ENCODE measurements at regions not wholly inside any gene's neighbourhood (a gene's known extent, or its start where the extent isn't known, plus 50 kb on each side); places are given as distances from the start of the nearest gene placed in this dataset.
"Not testable (repeated sequence)": the region's sequence is repeated elsewhere in the genome, so short reads cannot be mapped to it uniquely, and the experiment has no call there.

DNA sequence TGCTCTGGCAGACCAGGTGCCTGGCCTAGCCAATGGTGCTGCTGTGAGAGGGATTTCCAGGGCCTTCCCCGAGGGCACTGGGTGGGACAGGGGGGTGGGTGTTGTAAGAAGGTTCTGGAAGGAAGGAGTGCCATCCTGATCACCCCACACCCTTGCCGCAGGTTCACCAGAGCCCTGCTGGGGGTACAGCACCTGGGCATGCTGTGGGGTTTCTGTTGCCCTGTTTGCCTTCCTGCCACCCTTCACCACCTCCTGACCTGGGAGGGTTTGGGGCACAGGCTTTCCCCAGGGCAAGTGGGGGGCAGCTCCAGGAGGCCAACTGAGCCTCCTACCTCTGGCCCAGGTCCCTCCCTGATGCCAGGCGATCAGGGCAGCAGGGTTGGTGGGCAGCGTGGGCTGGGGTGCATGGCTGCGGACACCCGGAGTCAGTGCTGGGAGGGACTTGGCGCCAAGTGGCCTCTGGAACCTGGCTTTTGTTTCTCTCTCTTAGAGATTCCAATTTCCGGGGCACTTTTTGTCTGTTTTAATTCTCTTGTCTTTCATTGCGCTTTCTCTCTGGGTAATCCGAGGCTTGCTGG lies 318.8 kb downstream of the PTPRU start:
- Mint-ChIP-seq H3K36me3 (no peaks in the 10 kb centered on the region), H3K4me1 (peaks cover 3 to 8% of the 10 kb centered on the region in 2 donors), H3K9me3 (peaks cover 0 to 2% (median 0%) of the 10 kb centered on the region in 6 donors), H3K27ac (no peak overlapping the region), H3K27me3 (ENCODE audit: low read depth in 3 of 3) (peaks cover 0 to 11% (median 1%) of the 10 kb centered on the region in 3 donors), H3K4me3 (no peak overlapping the region)
- no peak for DNase-seq

DNA sequence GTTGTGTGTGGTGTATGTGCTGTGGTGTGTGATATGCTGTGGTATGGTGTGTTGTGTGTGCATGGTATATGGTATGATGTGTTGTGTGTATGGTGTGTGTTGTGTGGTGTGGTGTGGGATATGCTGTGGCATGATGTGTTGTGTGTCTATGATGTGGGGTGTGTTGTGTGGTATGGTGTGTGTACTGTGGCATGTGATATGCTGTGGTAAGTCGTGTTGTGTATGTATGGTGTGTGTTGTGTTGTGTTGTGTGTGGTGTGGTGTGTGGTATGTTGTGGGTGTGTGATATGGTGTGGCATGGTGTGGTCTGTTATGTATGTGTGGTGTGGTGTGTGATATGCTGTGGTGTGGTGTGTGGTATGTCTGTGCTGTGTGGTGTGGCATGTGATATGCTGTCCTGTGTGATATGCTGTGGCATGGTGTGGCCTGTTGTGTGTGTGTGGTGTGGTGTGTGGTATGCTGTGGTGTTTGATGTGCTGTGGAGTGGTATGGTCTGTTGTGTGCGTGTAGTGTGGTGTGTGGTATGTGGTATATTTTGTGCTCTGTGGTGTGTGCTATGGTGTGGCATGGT lies 318.0 kb downstream of the PTPRU start:
- peaks cover 3 to 8% of the 10 kb centered on the region in 2 donors for H3K4me1 Mint-ChIP-seq
- no peak overlapping the region for H3K27ac Mint-ChIP-seq
- no peaks in the 10 kb centered on the region for H3K36me3 Mint-ChIP-seq
- no peak overlapping the region for H3K4me3 Mint-ChIP-seq
- DNase-seq, result no peak
- H3K27me3 Mint-ChIP-seq (ENCODE audit: low read depth in 3 of 3), result peaks cover 0 to 11% (median 1%) of the 10 kb centered on the region in 3 donors
- H3K9me3 Mint-ChIP-seq, result peaks cover 0 to 2% (median 0%) of the 10 kb centered on the region in 6 donors

DNA sequence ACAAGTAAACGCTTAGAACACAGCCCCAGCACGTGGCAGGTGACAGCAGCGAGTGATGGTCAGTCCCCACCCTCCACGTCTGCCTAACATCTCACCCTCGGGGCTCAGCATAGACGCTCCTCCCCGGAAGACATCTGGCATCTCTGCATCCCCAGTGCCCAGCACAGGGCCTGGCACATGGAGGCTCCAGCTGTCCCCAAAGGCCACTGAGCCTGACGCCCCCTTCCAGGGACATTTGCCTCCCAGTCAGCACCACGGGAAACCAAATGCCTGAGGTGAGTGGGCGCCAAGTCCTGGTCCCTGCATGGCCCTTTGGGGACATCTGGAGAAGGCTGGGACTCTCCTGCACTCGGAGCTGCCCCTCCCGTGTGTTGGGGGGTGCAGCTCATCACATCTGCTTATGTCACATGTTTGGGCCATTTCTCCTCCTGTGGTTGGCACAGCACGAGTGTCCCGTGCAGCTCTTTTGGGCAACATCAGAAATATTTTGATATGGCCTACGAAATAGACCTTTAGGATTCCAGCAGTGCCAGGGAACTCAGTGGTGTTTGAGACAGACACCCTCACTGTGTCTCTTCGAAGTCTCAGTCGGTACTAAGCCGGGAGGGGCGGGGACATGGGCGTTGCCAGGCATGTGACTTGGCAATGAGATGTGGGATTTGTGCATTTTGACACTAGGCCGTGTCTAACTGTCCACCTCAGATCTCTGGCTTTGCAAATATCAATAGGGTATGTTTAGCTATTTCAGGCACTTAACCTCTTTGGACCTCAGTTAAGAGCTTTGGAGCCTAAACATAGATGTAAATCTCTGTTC lies 315.0 kb downstream of the PTPRU start:
- Mint-ChIP-seq H3K36me3 (no peaks in the 10 kb centered on the region), H3K9me3 (peaks cover 0 to 2% (median 0%) of the 10 kb centered on the region in 6 donors), H3K27me3 (ENCODE audit: low read depth in 3 of 3) (peaks cover 0 to 10% (median 1%) of the 10 kb centered on the region in 3 donors), H3K27ac (no peak overlapping the region), H3K4me1 (peaks cover 3 to 8% of the 10 kb centered on the region in 2 donors), H3K4me3 (no peak overlapping the region)
- DNase-seq, result no peak

DNA sequence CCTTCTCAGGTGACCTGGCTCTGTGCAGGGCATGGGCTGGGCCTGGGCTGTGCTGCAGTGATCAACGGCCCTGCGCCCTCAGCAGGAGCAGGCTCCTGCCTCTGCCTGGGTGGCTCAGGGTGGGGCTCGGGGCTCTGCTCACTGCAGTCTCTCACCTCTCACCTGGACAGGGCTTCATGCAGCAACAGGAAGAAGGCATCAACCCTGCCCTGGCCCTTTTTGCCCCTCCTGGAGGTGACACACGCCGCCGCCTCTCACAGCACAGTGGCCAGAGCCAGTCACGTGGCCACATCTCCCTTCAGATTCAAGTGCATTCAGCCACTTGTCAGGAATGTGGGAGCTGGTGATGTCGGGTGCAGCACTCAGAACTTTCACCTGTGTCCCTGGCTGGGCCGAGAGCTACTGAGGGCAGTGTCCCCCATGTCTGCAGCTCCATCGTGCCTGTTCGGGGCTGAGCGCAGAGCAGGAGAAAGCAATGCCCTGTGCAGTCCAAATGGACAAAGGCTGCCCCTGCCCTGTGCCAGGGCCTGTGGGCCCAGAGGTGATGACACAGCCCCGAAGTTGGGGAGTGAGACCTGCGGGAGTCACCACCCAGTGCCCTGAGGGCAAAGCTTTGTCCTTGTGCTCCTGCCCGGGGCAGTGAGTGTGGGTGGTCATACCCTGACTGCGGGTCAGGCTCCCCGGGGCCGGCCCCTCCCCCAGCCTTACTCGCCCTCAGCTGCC lies 314.0 kb downstream of the PTPRU start:
- H3K4me1 Mint-ChIP-seq, result peaks cover 0 to 2% of the 10 kb centered on the region in 2 donors
- H3K27me3 Mint-ChIP-seq (ENCODE audit: low read depth in 3 of 3), result peaks cover 0 to 3% (median 1%) of the 10 kb centered on the region in 3 donors
- peaks cover 0 to 2% (median 0%) of the 10 kb centered on the region in 6 donors for H3K9me3 Mint-ChIP-seq
- DNase-seq, result no peak
- no peak overlapping the region for H3K27ac Mint-ChIP-seq
- H3K4me3 Mint-ChIP-seq, result no peak overlapping the region
- no peaks in the 10 kb centered on the region for H3K36me3 Mint-ChIP-seq

DNA sequence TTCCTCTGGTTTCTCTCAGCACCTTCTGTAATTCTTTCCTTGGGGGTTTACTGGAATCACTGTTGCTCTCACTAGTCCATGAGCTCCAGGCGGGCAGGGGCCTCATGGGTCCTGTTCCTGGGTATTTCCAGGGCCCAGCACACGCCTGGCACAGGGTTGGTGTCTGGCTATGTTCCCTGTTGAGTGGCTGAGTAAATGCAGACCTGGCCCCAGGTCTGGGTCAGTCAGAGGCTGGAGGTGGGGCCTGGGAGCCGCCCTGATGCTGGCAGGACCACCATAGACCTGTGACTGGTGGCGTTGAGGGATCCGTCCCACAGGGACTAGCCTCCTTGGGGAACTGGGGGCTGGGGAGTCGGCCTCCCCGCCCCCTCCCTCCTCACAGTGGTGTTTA lies 313.4 kb downstream of the PTPRU start:
- not testable (repeated sequence) for H3K4me3 Mint-ChIP-seq, H3K36me3 Mint-ChIP-seq, H3K9me3 Mint-ChIP-seq

DNA sequence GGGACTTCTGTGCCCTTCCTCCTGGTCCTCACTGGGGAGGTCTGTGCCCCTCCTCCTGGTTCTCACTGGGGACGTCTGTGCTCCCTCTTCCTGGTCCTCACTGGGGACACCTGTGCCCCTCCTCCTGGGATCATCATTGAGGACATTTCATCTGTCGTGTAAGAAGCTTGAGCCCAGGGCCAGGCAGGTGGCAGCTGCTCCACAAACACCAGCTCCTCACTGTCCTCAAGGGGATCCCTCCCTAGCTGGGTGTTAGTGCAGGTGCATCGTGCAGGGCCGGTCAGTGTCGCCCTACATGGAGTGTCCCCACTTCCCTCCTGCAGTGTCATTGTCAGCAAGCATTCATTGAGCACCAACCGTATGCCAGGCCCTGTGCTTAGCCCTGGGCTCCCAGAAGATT lies 312.7 kb downstream of the PTPRU start:
- DNase-seq, result no peak
- Mint-ChIP-seq H3K9me3 (peaks cover 0 to 2% (median 0%) of the 10 kb centered on the region in 6 donors), H3K4me1 (no peaks in the 10 kb centered on the region), H3K27ac (no peak overlapping the region), H3K36me3 (no peaks in the 10 kb centered on the region), H3K4me3 (no peak overlapping the region), H3K27me3 (ENCODE audit: low read depth in 3 of 3) (peaks cover 0 to 3% (median 1%) of the 10 kb centered on the region in 3 donors)

More for the DNA sequence above, 313.4 kb downstream of the PTPRU start:
- not testable (repeated sequence) for H3K27me3 Mint-ChIP-seq (ENCODE audit: low read depth in 3 of 3); H3K4me1 Mint-ChIP-seq; H3K27ac Mint-ChIP-seq; DNase-seq

DNA sequence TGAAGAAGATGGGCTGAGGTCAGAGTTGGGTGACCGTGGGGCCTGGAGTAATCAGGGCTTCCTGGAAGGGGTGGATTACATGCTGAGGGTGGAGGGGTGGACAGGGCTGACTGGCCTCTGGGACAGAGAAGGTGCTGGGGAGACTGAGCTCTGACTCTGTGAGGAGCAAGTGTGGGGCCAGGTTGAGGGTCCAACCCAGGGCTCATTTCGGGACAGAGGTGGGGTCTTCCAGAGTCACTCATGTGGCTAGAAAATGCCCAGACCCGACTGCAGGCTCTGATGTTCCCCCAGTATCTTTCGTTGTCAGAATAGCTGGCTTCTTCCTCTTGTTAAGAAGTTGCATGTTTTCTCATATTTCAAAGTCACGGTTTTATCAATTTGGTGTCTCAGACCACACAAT lies 311.8 kb downstream of the PTPRU start:
- no peak overlapping the region for H3K4me3 Mint-ChIP-seq
- DNase-seq, result no peak
- H3K27me3 Mint-ChIP-seq (ENCODE audit: low read depth in 3 of 3), result peaks cover 0 to 6% (median 0%) of the 10 kb centered on the region in 3 donors
- no peak overlapping the region for H3K27ac Mint-ChIP-seq
- H3K36me3 Mint-ChIP-seq, result no peaks in the 10 kb centered on the region
- H3K4me1 Mint-ChIP-seq, result no peaks in the 10 kb centered on the region
- peaks cover 0 to 2% (median 0%) of the 10 kb centered on the region in 6 donors for H3K9me3 Mint-ChIP-seq

DNA sequence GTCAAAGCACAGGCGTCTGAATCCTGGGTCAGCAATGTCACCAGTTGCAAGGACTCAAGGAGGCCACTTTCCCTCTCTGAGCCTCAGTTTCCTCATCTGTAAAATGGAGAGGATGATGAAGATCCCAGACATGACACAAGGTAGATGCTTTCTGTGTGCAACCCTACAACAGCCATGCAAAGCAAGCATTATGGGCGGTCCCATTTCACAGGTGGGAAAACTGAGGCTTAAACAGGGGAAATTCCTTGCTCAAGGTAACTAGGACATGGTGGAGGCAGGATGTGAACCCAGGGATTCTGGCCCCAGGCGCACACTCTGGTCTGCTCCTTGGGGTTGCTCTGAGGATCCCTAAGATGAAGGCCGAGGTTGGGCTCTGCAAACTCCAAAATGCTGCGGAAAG lies 311.0 kb downstream of the PTPRU start:
- DNase-seq, result no peak
- Mint-ChIP-seq H3K27me3 (ENCODE audit: low read depth in 3 of 3) (peaks cover 0 to 6% (median 1%) of the 10 kb centered on the region in 3 donors), H3K9me3 (peaks cover 0 to 2% (median 0%) of the 10 kb centered on the region in 6 donors)

DNA sequence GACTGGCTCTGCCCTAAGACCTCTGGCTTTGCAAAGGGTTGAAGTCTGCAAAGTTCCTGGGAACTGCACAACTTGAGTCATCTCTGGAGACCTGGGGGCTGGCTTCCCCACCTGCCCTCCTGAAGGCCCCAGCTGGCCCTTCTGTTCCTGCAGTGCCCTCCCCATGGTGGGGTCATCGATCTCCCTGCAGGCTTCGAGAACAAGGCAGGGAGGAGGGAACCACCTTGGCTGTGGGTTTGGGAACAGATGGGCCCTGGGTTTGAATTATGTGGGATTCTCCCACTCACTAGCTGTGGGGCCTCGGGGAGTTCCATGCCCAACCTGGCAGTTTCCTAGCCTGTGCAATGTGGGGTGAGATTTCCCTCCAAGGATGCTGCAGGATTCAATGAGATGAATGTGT lies 310.2 kb downstream of the PTPRU start:
- Mint-ChIP-seq H3K27me3 (ENCODE audit: low read depth in 3 of 3) (peaks cover 0 to 5% (median 1%) of the 10 kb centered on the region in 3 donors), H3K27ac (no peak overlapping the region), H3K4me3 (no peak overlapping the region), H3K4me1 (no peaks in the 10 kb centered on the region), H3K9me3 (peaks cover 0 to 2% (median 0%) of the 10 kb centered on the region in 6 donors), H3K36me3 (no peaks in the 10 kb centered on the region)
- DNase-seq, result no peak

More for the DNA sequence above, 311.0 kb downstream of the PTPRU start:
- Mint-ChIP-seq H3K27ac (no peak overlapping the region), H3K4me3 (no peak overlapping the region), H3K4me1 (no peaks in the 10 kb centered on the region), H3K36me3 (no peaks in the 10 kb centered on the region)

DNA sequence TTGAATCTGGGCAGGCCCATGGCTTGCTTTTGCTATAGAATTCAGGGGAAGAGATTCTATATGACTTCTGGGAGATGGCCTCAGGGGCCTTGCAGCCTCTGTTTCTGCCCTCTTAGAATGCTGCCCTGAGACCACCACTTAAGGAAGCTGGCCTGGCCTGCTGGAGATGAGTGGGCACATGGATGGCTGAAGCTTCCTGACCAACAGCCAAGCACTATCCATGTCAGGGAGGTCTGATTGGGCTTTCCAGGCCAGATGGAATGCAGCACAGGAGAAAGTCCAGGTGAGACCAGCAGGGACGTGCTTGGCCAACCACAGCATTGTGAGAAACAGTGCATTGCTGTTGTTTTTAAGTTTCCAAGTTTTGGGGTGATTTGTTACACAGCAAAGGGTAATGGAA lies 308.1 kb downstream of the PTPRU start:
- no peaks in the 10 kb centered on the region for H3K4me1 Mint-ChIP-seq
- H3K9me3 Mint-ChIP-seq, result no peaks in the 10 kb centered on the region
- H3K4me3 Mint-ChIP-seq, result no peak overlapping the region
- H3K27ac Mint-ChIP-seq, result no peak overlapping the region
- peaks cover 0 to 4% (median 1%) of the 10 kb centered on the region in 3 donors for H3K27me3 Mint-ChIP-seq (ENCODE audit: low read depth in 3 of 3)
- no peak for DNase-seq
- H3K36me3 Mint-ChIP-seq, result no peaks in the 10 kb centered on the region

DNA sequence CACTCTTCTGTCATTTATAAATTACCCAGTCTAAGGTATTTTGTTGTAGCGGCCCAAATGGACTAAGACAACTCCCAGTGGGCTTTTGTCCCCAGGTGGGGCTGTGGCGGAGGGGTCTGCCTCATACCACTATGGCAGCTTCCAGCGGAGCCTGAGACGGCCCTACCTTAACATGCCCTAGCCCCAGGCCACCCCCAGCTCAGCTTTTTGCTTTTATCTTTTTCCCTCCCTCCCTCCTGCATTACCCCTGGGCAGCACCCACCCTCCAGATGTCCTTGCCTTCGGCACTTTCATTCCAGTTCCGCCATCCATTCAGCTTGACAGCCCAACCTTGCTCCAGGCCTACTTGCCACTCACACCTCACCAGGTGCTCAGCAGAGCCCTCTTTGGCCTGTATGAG lies 307.3 kb downstream of the PTPRU start:
- no peaks in the 10 kb centered on the region for H3K36me3 Mint-ChIP-seq
- peaks cover 0 to 2% (median 0%) of the 10 kb centered on the region in 6 donors for H3K9me3 Mint-ChIP-seq
- H3K4me1 Mint-ChIP-seq, result no peaks in the 10 kb centered on the region
- H3K4me3 Mint-ChIP-seq, result no peak overlapping the region
- H3K27ac Mint-ChIP-seq, result no peak overlapping the region
- DNase-seq, result no peak
- peaks cover 0 to 4% (median 1%) of the 10 kb centered on the region in 3 donors for H3K27me3 Mint-ChIP-seq (ENCODE audit: low read depth in 3 of 3)

DNA sequence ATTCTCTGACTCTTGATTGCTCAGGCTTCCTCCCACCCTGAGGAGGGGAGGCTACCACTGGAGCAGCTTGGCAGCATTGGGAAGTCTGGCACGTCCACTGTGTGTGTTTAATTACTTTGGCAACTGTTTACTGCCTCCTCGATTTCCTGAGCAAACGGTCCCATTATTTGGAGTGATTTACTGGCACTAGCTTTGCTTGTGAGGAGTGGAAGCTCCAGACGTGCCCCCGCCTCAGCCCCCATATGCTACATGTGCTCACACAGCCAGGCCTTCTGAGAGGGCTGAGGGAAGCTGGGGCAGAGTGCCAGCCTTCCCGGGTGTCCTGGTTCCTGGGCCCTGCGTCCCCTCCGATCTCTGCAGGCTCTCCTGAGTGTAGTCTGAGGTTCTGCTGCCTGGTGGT lies 306.2 kb downstream of the PTPRU start:
- Mint-ChIP-seq H3K27me3 (ENCODE audit: low read depth in 3 of 3) (peaks cover 0 to 5% (median 4%) of the 10 kb centered on the region in 3 donors), H3K4me1 (no peaks in the 10 kb centered on the region), H3K36me3 (no peaks in the 10 kb centered on the region), H3K9me3 (peaks cover 0 to 2% (median 0%) of the 10 kb centered on the region in 6 donors), H3K4me3 (no peak overlapping the region), H3K27ac (no peak overlapping the region)
- DNase-seq, result no peak

DNA sequence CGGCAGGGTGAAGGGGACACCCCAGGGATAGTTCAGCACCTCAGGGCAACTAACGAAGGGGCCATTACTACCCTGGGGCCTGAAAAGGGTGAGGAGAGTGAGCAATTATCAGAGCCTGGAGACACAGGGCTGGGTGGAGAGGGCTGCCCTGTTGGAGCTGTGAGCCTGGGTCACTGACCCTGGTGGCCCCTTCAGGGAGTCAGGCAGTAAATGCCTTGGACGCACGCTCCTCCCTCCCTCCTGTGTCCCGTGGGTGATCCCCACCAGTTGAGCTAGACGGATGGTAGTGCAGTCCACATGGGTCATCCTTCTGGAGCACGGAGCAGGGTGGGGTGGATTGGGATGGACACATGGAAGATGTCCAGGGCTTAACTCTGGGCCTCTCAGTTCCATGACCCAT lies 305.3 kb downstream of the PTPRU start:
- H3K27me3 Mint-ChIP-seq (ENCODE audit: low read depth in 3 of 3), result peaks cover 0 to 6% (median 4%) of the 10 kb centered on the region in 3 donors
- H3K36me3 Mint-ChIP-seq, result no peaks in the 10 kb centered on the region
- H3K27ac Mint-ChIP-seq, result no peak overlapping the region
- no peaks in the 10 kb centered on the region for H3K4me1 Mint-ChIP-seq
- H3K4me3 Mint-ChIP-seq, result no peak overlapping the region
- no peak for DNase-seq
- peaks cover 0 to 2% (median 0%) of the 10 kb centered on the region in 6 donors for H3K9me3 Mint-ChIP-seq

Data from immature natural killer cell (primary cell).